Breast epithelium (tissue), 3 donors: ENCODE measurements at regions not wholly inside any gene's neighbourhood (a gene's known extent, or its start where the extent isn't known, plus 50 kb on each side); places are given as distances from the start of the nearest gene placed in this dataset.

Experiments used
- POLR2A ChIP-seq: fragments of 450-650 bp; IDR thresholded peaks from one replicate; pipeline ENCODE4 v1.6.1; 2016; ENCODE audit warnings: antibody characterized with exemption, mild to moderate bottlenecking, moderate library complexity
- POLR2AphosphoS5 ChIP-seq, 3 donors: sonication (generic); formaldehyde crosslinking; IDR thresholded peaks; one replicate each; pipeline ENCODE4 v1.6.1; 2017; ENCODE audit warnings: antibody characterized with exemption in 3 of 3
- TF ChIP-seq, protein P1 (sequence below), 3 donors: fragments of 450-650 bp; IDR thresholded peaks; one replicate each; pipeline ENCODE4 v1.5.1; 2016 to 2017; ENCODE audit warnings: antibody characterized with exemption in 3 of 3, mild to moderate bottlenecking in 3 of 3, moderate library complexity in 3 of 3

DNA sequence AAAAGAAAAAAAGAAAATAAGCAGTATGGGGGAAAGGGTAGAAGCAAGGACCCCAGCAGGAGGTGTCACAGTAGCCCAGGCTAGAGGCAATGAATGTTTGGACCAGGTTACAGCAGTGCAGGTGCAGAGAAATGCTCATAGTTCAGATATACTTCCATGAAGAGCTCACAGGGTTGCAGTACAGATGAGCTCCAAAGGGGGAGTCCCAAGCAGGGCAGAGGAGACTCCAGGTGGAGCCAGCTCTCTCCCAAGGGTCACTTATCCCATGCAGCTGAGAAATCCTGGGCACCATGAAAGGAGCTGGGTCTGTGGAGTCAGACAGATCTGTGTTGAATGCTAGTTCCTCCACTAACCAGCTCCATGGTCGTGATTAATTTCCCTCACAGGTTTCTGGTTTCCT is 174.9 kb downstream of the C7orf25 start:
- TF ChIP-seq, protein P1, sequence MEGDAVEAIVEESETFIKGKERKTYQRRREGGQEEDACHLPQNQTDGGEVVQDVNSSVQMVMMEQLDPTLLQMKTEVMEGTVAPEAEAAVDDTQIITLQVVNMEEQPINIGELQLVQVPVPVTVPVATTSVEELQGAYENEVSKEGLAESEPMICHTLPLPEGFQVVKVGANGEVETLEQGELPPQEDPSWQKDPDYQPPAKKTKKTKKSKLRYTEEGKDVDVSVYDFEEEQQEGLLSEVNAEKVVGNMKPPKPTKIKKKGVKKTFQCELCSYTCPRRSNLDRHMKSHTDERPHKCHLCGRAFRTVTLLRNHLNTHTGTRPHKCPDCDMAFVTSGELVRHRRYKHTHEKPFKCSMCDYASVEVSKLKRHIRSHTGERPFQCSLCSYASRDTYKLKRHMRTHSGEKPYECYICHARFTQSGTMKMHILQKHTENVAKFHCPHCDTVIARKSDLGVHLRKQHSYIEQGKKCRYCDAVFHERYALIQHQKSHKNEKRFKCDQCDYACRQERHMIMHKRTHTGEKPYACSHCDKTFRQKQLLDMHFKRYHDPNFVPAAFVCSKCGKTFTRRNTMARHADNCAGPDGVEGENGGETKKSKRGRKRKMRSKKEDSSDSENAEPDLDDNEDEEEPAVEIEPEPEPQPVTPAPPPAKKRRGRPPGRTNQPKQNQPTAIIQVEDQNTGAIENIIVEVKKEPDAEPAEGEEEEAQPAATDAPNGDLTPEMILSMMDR (IDR thresholded peaks at IDR 0.05) = no peak
- TF ChIP-seq POLR2A (no peak), POLR2AphosphoS5 (IDR thresholded peaks at IDR 0.05) (no peak)
